GM12878 (cell line): ENCODE measurements at regions not wholly inside any gene's neighbourhood (a gene's known extent, or its start where the extent isn't known, plus 50 kb on each side); places are given as distances from the start of the nearest gene placed in this dataset.

Experiments
- ATAC-seq: fragments of 200-7000 bp; cut with Tn5 transposase; 3 replicates; pipeline ENCODE4 v1.9.1; 2020; ENCODE audit warnings: mild to moderate bottlenecking, moderate library complexity
- BruUV-seq: library from RNA; stranded (reverse); fragments of 400-500 nt; replicated peaks from 2 replicates; lab custom pipeline; 2021; lab: Mats Ljungman, UMichigan
- CTCF ChIA-PET: fragments of 300-600 bp; sonication (Branson Sonifier 250); formaldehyde crosslinking; extraction: SDS; loops from one replicate; lab custom pipeline; 2021; ENCODE audit warnings: inconsistent platforms; lab: Yijun Ruan, JAX
- POLR2A ChIA-PET: fragments of 350-600 bp; formaldehyde crosslinking; extraction: SDS; loops from one replicate; lab custom pipeline; 2021; ENCODE audit warnings: inconsistent platforms; lab: Charles Lee
- RAD21 ChIA-PET: fragments of 300-600 bp; sonication (Branson Sonifier 250); formaldehyde crosslinking; loops from one replicate; lab custom pipeline; 2023; ENCODE audit warnings: antibody characterized with exemption; ENCODE audit not compliant: unreplicated experiment; lab: Charles Lee
- SMC1A ChIA-PET: fragments of 300-600 bp; sonication (Branson Sonifier 250); formaldehyde crosslinking; loops from one replicate; lab custom pipeline; 2023; ENCODE audit not compliant: unreplicated experiment, uncharacterized antibody; lab: Charles Lee
- DNase-seq: peaks from one replicate; pipeline ENCODE4 v3.0.0-alpha.2; 2011; ENCODE audit warnings: low read depth, low spot score
- FAIRE-seq: peaks from 3 replicates; lab custom pipeline; 2011; peaks lifted over from hg19 to GRCh38; lab: Jason Lieb, UNC
- H2AFZ ChIP-seq: 2 replicates; pipeline ENCODE4 v1.6.0; 2011; ENCODE audit warnings: low read depth, low read length, control low read depth; ENCODE audit not compliant: control insufficient read depth
- H3K27ac ChIP-seq: 2 replicates; pipeline ENCODE4 v1.5.1; 2011; ENCODE audit warnings: control low read depth; ENCODE audit not compliant: control insufficient read depth, insufficient read depth
- H3K27me3 ChIP-seq, 2 experiments: replicated peaks in 1 of 2; 2 replicates each; pipeline versions ENCODE4 v1.6.0 to v1.6.1; 2011; ENCODE audit warnings: low read length in 1 of 2; ENCODE audit not compliant: control insufficient read depth in 2 of 2, insufficient read depth in 2 of 2
- H3K36me3 ChIP-seq, 2 experiments: 2 replicates each; pipeline ENCODE4 v1.5.1; 2011; ENCODE audit warnings: low read length in 1 of 2; ENCODE audit not compliant: control insufficient read depth in 2 of 2, insufficient read depth in 2 of 2
- H3K4me1 ChIP-seq: 2 replicates; pipeline ENCODE4 v1.6.1; 2011; ENCODE audit warnings: mild to moderate bottlenecking, low read length, moderate library complexity, mixed read lengths; ENCODE audit not compliant: control insufficient read depth, insufficient read depth
- H3K4me2 ChIP-seq: 2 replicates; pipeline ENCODE4 v1.6.0; 2011; ENCODE audit warnings: control low read depth; ENCODE audit not compliant: control insufficient read depth, insufficient read depth
- H3K4me3 ChIP-seq: fragments of 200-600 bp; sonication (generic); 2 replicates; pipeline ENCODE4 v1.5.1; 2016
- H3K79me2 ChIP-seq: 2 replicates; pipeline ENCODE4 v1.6.0; 2011; ENCODE audit warnings: low read length; ENCODE audit not compliant: control insufficient read depth, insufficient read depth
- H3K9ac ChIP-seq: 2 replicates; pipeline ENCODE4 v1.8.0; 2011; ENCODE audit warnings: low read length, control low read depth, mixed read lengths; ENCODE audit not compliant: control insufficient read depth, insufficient read depth
- H3K9me3 ChIP-seq: replicated peaks from 3 replicates; pipeline ENCODE4 v1.5.1; 2011; ENCODE audit warnings: mild to moderate bottlenecking, low read length; ENCODE audit not compliant: control insufficient read depth, insufficient read depth
- H4K20me1 ChIP-seq: 2 replicates; pipeline ENCODE4 v1.6.0; 2011; ENCODE audit not compliant: control insufficient read depth, insufficient read depth
- CBFB ChIP-seq: IDR thresholded peaks from 2 replicates; pipeline ENCODE4 v1.6.1; 2016; ENCODE audit warnings: antibody characterized with exemption, low read depth
- CBX3 ChIP-seq: fragments of 200-600 bp; sonication (generic); IDR thresholded peaks from 2 replicates; pipeline ENCODE4 v1.6.1; 2016; ENCODE audit warnings: low read depth, borderline replicate concordance
- CEBPB ChIP-seq, 2 experiments: fragments of 150-350 bp in 1 of 2; IDR thresholded peaks; 2 replicates each; pipeline ENCODE4 v1.6.1; 2012 to 2014; ENCODE audit warnings: low read depth in 2 of 2, low read length in 2 of 2, borderline replicate concordance in 1 of 2, inconsistent platforms in 1 of 2
- HCFC1 ChIP-seq: fragments of 150-350 bp; IDR thresholded peaks from 2 replicates; pipeline ENCODE4 v1.6.1; 2014; ENCODE audit warnings: low read length
- HDAC6 ChIP-seq: fragments of 200-600 bp; sonication (generic); IDR thresholded peaks from one replicate; pipeline ENCODE4 v1.8.0; 2017; ENCODE audit warnings: antibody characterized with exemption; ENCODE audit not compliant: unreplicated experiment
- KAT2A ChIP-seq: conservative IDR thresholded peaks from 2 replicates; pipeline ENCODE4 v1.6.1; 2011; ENCODE audit warnings: low read depth, low read length; ENCODE audit not compliant: control insufficient read depth
- KDM1A ChIP-seq: fragments of 200-600 bp; sonication (generic); IDR thresholded peaks from 2 replicates; pipeline ENCODE4 v1.6.1; 2016; ENCODE audit warnings: borderline replicate concordance
- PAX8 ChIP-seq: fragments of 450-650 bp; IDR thresholded peaks from 2 replicates; pipeline ENCODE4 v1.6.1; 2017; ENCODE audit warnings: mild to moderate bottlenecking, moderate library complexity
- POU2F2 ChIP-seq: IDR thresholded peaks from 3 replicates; pipeline ENCODE4 v1.6.1; 2011; ENCODE audit warnings: low read depth, mild to moderate bottlenecking, low read length, borderline replicate concordance
- SMARCA5 ChIP-seq: fragments of 450-650 bp; IDR thresholded peaks from 2 replicates; pipeline ENCODE4 v1.6.1; 2017; ENCODE audit warnings: mild to moderate bottlenecking
- SUZ12 ChIP-seq: fragments of 200-600 bp; sonication (generic); IDR thresholded peaks from one replicate; pipeline ENCODE4 v1.6.1; 2018; ENCODE audit warnings: antibody characterized with exemption, mild to moderate bottlenecking; ENCODE audit not compliant: unreplicated experiment
- TAF1 ChIP-seq: IDR thresholded peaks from 2 replicates; pipeline ENCODE4 v1.6.1; 2011; ENCODE audit warnings: mild to moderate bottlenecking, low read depth, low read length, borderline replicate concordance
- WGBS: methylation state at CpG from one replicate; pipeline ENCODE4 v1.1.6; 2016; ENCODE audit warnings: low lambda C conversion rate; ENCODE audit not compliant: insufficient replicate concordance, insufficient coverage; ENCODE audit errors: missing lambda C conversion rate; 5-methylcytosine and 5-hydroxymethylcytosine counted together
- in situ Hi-C: fragments of 300-500 bp; cut with MboI; formaldehyde crosslinking; loops from 9 replicates; pipeline ENCODE4 v1.14.3; 2018; ENCODE audit warnings: mixed read lengths
- intact Hi-C: fragments of 100-400 bp; cut with micrococcal nuclease; formaldehyde crosslinking; loops from one replicate; pipeline ENCODE4 v1.14.2; 2022; ENCODE audit not compliant: unreplicated experiment
- TF ChIP-seq, protein P1 (sequence below): IDR thresholded peaks from 2 replicates; pipeline ENCODE4 v1.6.1; 2011; ENCODE audit warnings: borderline replicate concordance, low read depth, mild to moderate bottlenecking, moderate library complexity, low read length; ENCODE audit not compliant: insufficient read depth, poor library complexity, severe bottlenecking
- TF ChIP-seq, protein P2 (sequence below): IDR thresholded peaks from 2 replicates; pipeline ENCODE4 v1.6.1; 2012; ENCODE audit warnings: improper control_type of control experiment, low read depth, low read length; ENCODE audit not compliant: insufficient replicate concordance

DNA sequence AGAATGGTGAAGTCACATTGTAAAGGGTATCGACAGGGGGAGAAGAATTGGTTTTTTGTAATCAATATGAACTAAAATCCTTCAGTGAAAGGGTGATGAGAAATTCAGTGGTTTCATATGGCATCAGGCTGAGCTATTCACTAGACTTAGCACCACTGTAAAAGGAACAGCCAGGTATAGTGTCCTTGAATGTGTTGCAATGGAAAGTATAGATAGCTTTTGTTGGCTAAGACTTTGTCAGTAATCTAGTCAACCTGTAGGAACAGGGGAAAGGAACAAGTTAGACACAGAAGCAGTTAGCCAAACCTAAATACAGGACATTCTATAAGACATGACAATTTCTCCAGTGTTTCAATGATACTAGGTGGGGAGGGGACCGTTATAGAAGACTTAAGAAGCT lies 172.6 kb upstream of the MOCS1 start:
- H3K9ac ChIP-seq, result no peak overlapping the region
- H3K4me3 ChIP-seq, result no peak overlapping the region
- ChIA-PET CTCF (interaction anchor here (1.1 to 2.2 kb wide), 2 partner anchors 10 to 60 kb away, joined by 3 to 5 read pairs; no protein-coding TSS in a partner anchor), SMC1A (interaction anchor here (0.7 to 2.0 kb wide), 9 partner anchors 10 to 128 kb away, joined by 3 to 6 read pairs (median 3); no protein-coding TSS in a partner anchor), POLR2A (no interaction called here), RAD21 (no interaction called here)
- no peak overlapping the region for H3K4me2 ChIP-seq
- no peaks in the 10 kb centered on the region for H3K79me2 ChIP-seq
- no peak overlapping the region for H3K27ac ChIP-seq
- DNase-seq (no peak), FAIRE-seq (no peak), ATAC-seq (no peak)
- TF ChIP-seq KDM1A (no peak), SUZ12 (no peak), HCFC1 (no peak), CBFB (no peak), PAX8 (no peak), TAF1 (no peak), CBX3 (no peak), CEBPB (IDR thresholded peaks at IDR 0.05; ENCODE audit: borderline replicate concordance in 1 of 2, low read depth in 2 of 2, low read length in 2 of 2) (no peak), KAT2A (no peak), HDAC6 (no peak), POU2F2 (no peak), SMARCA5 (no peak)
- TF ChIP-seq, protein P1, sequence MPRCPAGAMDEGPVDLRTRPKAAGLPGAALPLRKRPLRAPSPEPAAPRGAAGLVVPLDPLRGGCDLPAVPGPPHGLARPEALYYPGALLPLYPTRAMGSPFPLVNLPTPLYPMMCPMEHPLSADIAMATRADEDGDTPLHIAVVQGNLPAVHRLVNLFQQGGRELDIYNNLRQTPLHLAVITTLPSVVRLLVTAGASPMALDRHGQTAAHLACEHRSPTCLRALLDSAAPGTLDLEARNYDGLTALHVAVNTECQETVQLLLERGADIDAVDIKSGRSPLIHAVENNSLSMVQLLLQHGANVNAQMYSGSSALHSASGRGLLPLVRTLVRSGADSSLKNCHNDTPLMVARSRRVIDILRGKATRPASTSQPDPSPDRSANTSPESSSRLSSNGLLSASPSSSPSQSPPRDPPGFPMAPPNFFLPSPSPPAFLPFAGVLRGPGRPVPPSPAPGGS, result no peak
- TF ChIP-seq, protein P2, sequence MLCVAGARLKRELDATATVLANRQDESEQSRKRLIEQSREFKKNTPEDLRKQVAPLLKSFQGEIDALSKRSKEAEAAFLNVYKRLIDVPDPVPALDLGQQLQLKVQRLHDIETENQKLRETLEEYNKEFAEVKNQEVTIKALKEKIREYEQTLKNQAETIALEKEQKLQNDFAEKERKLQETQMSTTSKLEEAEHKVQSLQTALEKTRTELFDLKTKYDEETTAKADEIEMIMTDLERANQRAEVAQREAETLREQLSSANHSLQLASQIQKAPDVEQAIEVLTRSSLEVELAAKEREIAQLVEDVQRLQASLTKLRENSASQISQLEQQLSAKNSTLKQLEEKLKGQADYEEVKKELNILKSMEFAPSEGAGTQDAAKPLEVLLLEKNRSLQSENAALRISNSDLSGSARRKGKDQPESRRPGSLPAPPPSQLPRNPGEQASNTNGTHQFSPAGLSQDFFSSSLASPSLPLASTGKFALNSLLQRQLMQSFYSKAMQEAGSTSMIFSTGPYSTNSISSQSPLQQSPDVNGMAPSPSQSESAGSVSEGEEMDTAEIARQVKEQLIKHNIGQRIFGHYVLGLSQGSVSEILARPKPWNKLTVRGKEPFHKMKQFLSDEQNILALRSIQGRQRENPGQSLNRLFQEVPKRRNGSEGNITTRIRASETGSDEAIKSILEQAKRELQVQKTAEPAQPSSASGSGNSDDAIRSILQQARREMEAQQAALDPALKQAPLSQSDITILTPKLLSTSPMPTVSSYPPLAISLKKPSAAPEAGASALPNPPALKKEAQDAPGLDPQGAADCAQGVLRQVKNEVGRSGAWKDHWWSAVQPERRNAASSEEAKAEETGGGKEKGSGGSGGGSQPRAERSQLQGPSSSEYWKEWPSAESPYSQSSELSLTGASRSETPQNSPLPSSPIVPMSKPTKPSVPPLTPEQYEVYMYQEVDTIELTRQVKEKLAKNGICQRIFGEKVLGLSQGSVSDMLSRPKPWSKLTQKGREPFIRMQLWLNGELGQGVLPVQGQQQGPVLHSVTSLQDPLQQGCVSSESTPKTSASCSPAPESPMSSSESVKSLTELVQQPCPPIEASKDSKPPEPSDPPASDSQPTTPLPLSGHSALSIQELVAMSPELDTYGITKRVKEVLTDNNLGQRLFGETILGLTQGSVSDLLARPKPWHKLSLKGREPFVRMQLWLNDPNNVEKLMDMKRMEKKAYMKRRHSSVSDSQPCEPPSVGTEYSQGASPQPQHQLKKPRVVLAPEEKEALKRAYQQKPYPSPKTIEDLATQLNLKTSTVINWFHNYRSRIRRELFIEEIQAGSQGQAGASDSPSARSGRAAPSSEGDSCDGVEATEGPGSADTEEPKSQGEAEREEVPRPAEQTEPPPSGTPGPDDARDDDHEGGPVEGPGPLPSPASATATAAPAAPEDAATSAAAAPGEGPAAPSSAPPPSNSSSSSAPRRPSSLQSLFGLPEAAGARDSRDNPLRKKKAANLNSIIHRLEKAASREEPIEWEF, result no peak
- no peaks in the 10 kb centered on the region for H3K27me3 ChIP-seq
- no peak overlapping the region for H2AFZ ChIP-seq
- no peaks in the 10 kb centered on the region for H4K20me1 ChIP-seq
- H3K36me3 ChIP-seq, result no peaks in the 10 kb centered on the region
- no peaks in the 10 kb centered on the region; the same call in 2 of the 3 replicates for H3K9me3 ChIP-seq
- H3K4me1 ChIP-seq, result no peaks in the 10 kb centered on the region
- WGBS, result 0% methylated on average over 2 of the region's 2 CpGs
- in situ Hi-C loops (no loop called here), intact Hi-C loops (no loop called here)
- no TSS peak for BruUV-seq
